Endothelial cell of umbilical vein (primary cell): ENCODE measurements at regions not wholly inside any gene's neighbourhood (a gene's known extent, or its start where the extent isn't known, plus 50 kb on each side); places are given as distances from the start of the nearest gene placed in this dataset.

ENCODE experiments used
- EZH2 ChIP-seq: IDR thresholded peaks from 2 replicates; pipeline ENCODE4 v1.6.1; 2012; ENCODE audit warnings: borderline replicate concordance, low read depth, mild to moderate bottlenecking, moderate library complexity, low read length, inconsistent platforms; ENCODE audit not compliant: severe bottlenecking
- FOS ChIP-seq: IDR thresholded peaks from 2 replicates; pipeline ENCODE4 v1.6.1; 2011; ENCODE audit warnings: mild to moderate bottlenecking, low read length, moderate library complexity, borderline replicate concordance; ENCODE audit not compliant: insufficient read depth
- GATA2 ChIP-seq: IDR thresholded peaks from 2 replicates; pipeline ENCODE4 v1.7.0; 2011; ENCODE audit warnings: low read depth, mild to moderate bottlenecking, moderate library complexity, mixed read lengths, low read length; ENCODE audit not compliant: insufficient read length, insufficient read depth
- JUN ChIP-seq: IDR thresholded peaks from 2 replicates; pipeline ENCODE4 v1.6.1; 2011; ENCODE audit warnings: borderline replicate concordance, low read depth; ENCODE audit not compliant: insufficient read length, insufficient read depth
- MYC ChIP-seq: IDR thresholded peaks from one replicate; pipeline ENCODE4 v1.6.1; 2011; ENCODE audit warnings: mild to moderate bottlenecking, low read depth, low read length
- POLR2A ChIP-seq: IDR thresholded peaks from 2 replicates; pipeline ENCODE4 v1.6.1; 2012; ENCODE audit warnings: low read depth, mild to moderate bottlenecking, control low read depth, low read length
- POLR2AphosphoS5 ChIP-seq: IDR thresholded peaks from 2 replicates; pipeline ENCODE4 v1.6.1; 2012; ENCODE audit warnings: low read depth, mild to moderate bottlenecking, control low read depth, low read length, moderate library complexity; ENCODE audit not compliant: insufficient read depth
- TF ChIP-seq, protein P1 (sequence below), 2 donors: IDR thresholded peaks; 1 replicate in 1 of 2; 2 replicates in 1 of 2; pipeline ENCODE4 v1.5.1; 2011; ENCODE audit warnings: low read length in 2 of 2, mild to moderate bottlenecking in 2 of 2, moderate library complexity in 2 of 2, control low read depth in 1 of 2, inconsistent platforms in 1 of 2, low read depth in 1 of 2; ENCODE audit not compliant: insufficient read depth in 1 of 2; ENCODE audit errors: extremely low read depth in 1 of 2

DNA sequence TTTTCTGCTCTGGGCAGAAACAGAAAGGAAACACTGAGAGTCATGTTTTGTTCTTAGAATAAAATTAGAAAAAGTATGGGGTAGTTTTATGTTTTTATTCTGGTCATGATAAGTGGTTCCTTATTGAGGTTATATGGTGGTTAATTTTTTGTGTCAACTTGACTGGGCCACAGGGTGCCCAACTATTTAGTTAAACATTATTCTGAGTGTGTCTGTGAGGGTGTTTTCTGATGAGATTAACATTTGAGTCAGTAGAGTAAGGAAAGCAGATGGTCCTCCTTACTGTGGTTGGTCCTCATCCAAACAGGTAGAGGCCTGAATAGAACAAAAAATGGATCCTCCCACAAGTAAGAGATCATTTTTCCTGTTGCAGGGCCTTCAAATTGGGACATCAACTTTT, 98.9 kb downstream of the C3orf38 start:
- TF ChIP-seq, protein P1, sequence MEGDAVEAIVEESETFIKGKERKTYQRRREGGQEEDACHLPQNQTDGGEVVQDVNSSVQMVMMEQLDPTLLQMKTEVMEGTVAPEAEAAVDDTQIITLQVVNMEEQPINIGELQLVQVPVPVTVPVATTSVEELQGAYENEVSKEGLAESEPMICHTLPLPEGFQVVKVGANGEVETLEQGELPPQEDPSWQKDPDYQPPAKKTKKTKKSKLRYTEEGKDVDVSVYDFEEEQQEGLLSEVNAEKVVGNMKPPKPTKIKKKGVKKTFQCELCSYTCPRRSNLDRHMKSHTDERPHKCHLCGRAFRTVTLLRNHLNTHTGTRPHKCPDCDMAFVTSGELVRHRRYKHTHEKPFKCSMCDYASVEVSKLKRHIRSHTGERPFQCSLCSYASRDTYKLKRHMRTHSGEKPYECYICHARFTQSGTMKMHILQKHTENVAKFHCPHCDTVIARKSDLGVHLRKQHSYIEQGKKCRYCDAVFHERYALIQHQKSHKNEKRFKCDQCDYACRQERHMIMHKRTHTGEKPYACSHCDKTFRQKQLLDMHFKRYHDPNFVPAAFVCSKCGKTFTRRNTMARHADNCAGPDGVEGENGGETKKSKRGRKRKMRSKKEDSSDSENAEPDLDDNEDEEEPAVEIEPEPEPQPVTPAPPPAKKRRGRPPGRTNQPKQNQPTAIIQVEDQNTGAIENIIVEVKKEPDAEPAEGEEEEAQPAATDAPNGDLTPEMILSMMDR (IDR thresholded peaks at IDR 0.05; ENCODE audit: extremely low read depth in 1 of 2, insufficient read depth in 1 of 2, low read depth in 1 of 2, low read length in 2 of 2): no peak
- TF ChIP-seq EZH2 (no peak), MYC (no peak), POLR2A (no peak), FOS (no peak), JUN (no peak), POLR2AphosphoS5 (no peak), GATA2 (no peak)
